ENCODE measurements at regions not wholly inside any gene's neighbourhood (a gene's known extent, or its start where the extent isn't known, plus 50 kb on each side); places are given as distances from the start of the nearest gene placed in this dataset.

GRCh38 chr2:52955079-52955478 lies 812.5 kb upstream of the CHAC2 start:
- no peak for TF ChIP-seq KDM1A (IDR thresholded peaks at IDR 0.05; ENCODE audit: low read depth)
- no peak for TF ChIP-seq SMC3 (IDR thresholded peaks at IDR 0.05)

Data from A549 (cell line).